GM12878 (cell line): ENCODE measurements at regions not wholly inside any gene's neighbourhood (a gene's known extent, or its start where the extent isn't known, plus 50 kb on each side); places are given as distances from the start of the nearest gene placed in this dataset.

Source experiments
- ATAC-seq: fragments of 200-7000 bp; cut with Tn5 transposase; 3 replicates; pipeline ENCODE4 v1.9.1; 2020; ENCODE audit warnings: mild to moderate bottlenecking, moderate library complexity
- BruUV-seq: library from RNA; stranded (reverse); fragments of 400-500 nt; replicated peaks from 2 replicates; lab custom pipeline; 2021; lab: Mats Ljungman, UMichigan
- CTCF ChIA-PET: fragments of 300-600 bp; sonication (Branson Sonifier 250); formaldehyde crosslinking; extraction: SDS; loops from one replicate; lab custom pipeline; 2021; ENCODE audit warnings: inconsistent platforms; lab: Yijun Ruan, JAX
- POLR2A ChIA-PET: fragments of 350-600 bp; formaldehyde crosslinking; extraction: SDS; loops from one replicate; lab custom pipeline; 2021; ENCODE audit warnings: inconsistent platforms; lab: Charles Lee
- RAD21 ChIA-PET: fragments of 300-600 bp; sonication (Branson Sonifier 250); formaldehyde crosslinking; loops from one replicate; lab custom pipeline; 2023; ENCODE audit warnings: antibody characterized with exemption; ENCODE audit not compliant: unreplicated experiment; lab: Charles Lee
- SMC1A ChIA-PET: fragments of 300-600 bp; sonication (Branson Sonifier 250); formaldehyde crosslinking; loops from one replicate; lab custom pipeline; 2023; ENCODE audit not compliant: unreplicated experiment, uncharacterized antibody; lab: Charles Lee
- DNase-seq: peaks from one replicate; pipeline ENCODE4 v3.0.0-alpha.2; 2011; ENCODE audit warnings: low read depth, low spot score
- FAIRE-seq: peaks from 3 replicates; lab custom pipeline; 2011; peaks lifted over from hg19 to GRCh38; lab: Jason Lieb, UNC
- H2AFZ ChIP-seq: 2 replicates; pipeline ENCODE4 v1.6.0; 2011; ENCODE audit warnings: low read depth, low read length, control low read depth; ENCODE audit not compliant: control insufficient read depth
- H3K27ac ChIP-seq: 2 replicates; pipeline ENCODE4 v1.5.1; 2011; ENCODE audit warnings: control low read depth; ENCODE audit not compliant: control insufficient read depth, insufficient read depth
- H3K27me3 ChIP-seq, 2 experiments: replicated peaks in 1 of 2; 2 replicates each; pipeline versions ENCODE4 v1.6.0 to v1.6.1; 2011; ENCODE audit warnings: low read length in 1 of 2; ENCODE audit not compliant: control insufficient read depth in 2 of 2, insufficient read depth in 2 of 2
- H3K36me3 ChIP-seq, 2 experiments: 2 replicates each; pipeline ENCODE4 v1.5.1; 2011; ENCODE audit warnings: low read length in 1 of 2; ENCODE audit not compliant: control insufficient read depth in 2 of 2, insufficient read depth in 2 of 2
- H3K4me1 ChIP-seq: 2 replicates; pipeline ENCODE4 v1.6.1; 2011; ENCODE audit warnings: mild to moderate bottlenecking, low read length, moderate library complexity, mixed read lengths; ENCODE audit not compliant: control insufficient read depth, insufficient read depth
- H3K4me2 ChIP-seq: 2 replicates; pipeline ENCODE4 v1.6.0; 2011; ENCODE audit warnings: control low read depth; ENCODE audit not compliant: control insufficient read depth, insufficient read depth
- H3K4me3 ChIP-seq: fragments of 200-600 bp; sonication (generic); 2 replicates; pipeline ENCODE4 v1.5.1; 2016
- H3K79me2 ChIP-seq: 2 replicates; pipeline ENCODE4 v1.6.0; 2011; ENCODE audit warnings: low read length; ENCODE audit not compliant: control insufficient read depth, insufficient read depth
- H3K9ac ChIP-seq: 2 replicates; pipeline ENCODE4 v1.8.0; 2011; ENCODE audit warnings: low read length, control low read depth, mixed read lengths; ENCODE audit not compliant: control insufficient read depth, insufficient read depth
- H3K9me3 ChIP-seq: replicated peaks from 3 replicates; pipeline ENCODE4 v1.5.1; 2011; ENCODE audit warnings: mild to moderate bottlenecking, low read length; ENCODE audit not compliant: control insufficient read depth, insufficient read depth
- H4K20me1 ChIP-seq: 2 replicates; pipeline ENCODE4 v1.6.0; 2011; ENCODE audit not compliant: control insufficient read depth, insufficient read depth
- CBX3 ChIP-seq: fragments of 200-600 bp; sonication (generic); IDR thresholded peaks from 2 replicates; pipeline ENCODE4 v1.6.1; 2016; ENCODE audit warnings: low read depth, borderline replicate concordance
- CHD2 ChIP-seq: IDR thresholded peaks from 2 replicates; pipeline ENCODE4 v1.6.1; 2011; ENCODE audit warnings: low read depth, low read length, improper control_type of control experiment, borderline replicate concordance
- ESRRA ChIP-seq: IDR thresholded peaks from 2 replicates; pipeline ENCODE4 v1.6.1; 2012; ENCODE audit warnings: mild to moderate bottlenecking, low read length, improper control_type of control experiment
- FOXM1 ChIP-seq: IDR thresholded peaks from 2 replicates; pipeline ENCODE4 v1.6.1; 2012; ENCODE audit warnings: low read depth, mild to moderate bottlenecking, inconsistent platforms, low read length, moderate library complexity
- MEF2A ChIP-seq: IDR thresholded peaks from 2 replicates; pipeline ENCODE4 v1.6.1; 2011; ENCODE audit warnings: low read depth, mild to moderate bottlenecking, low read length, moderate library complexity; ENCODE audit not compliant: insufficient read depth
- NFXL1 ChIP-seq: fragments of 450-650 bp; IDR thresholded peaks from 2 replicates; pipeline ENCODE4 v1.6.1; 2017; ENCODE audit warnings: antibody characterized with exemption, mild to moderate bottlenecking, borderline replicate concordance
- SMC3 ChIP-seq: IDR thresholded peaks from 2 replicates; pipeline ENCODE4 v1.6.1; 2011; ENCODE audit warnings: low read length, improper control_type of control experiment, borderline replicate concordance
- SP1 ChIP-seq: IDR thresholded peaks from one replicate; pipeline ENCODE4 v1.6.1; 2011; ENCODE audit warnings: low read depth, low read length
- TCF12 ChIP-seq: IDR thresholded peaks from 2 replicates; pipeline ENCODE4 v1.6.1; 2011; ENCODE audit warnings: low read depth, mild to moderate bottlenecking, low read length
- ZNF274 ChIP-seq: IDR thresholded peaks from one replicate; pipeline ENCODE4 v1.8.0; 2011; ENCODE audit not compliant: insufficient read length, insufficient read depth
- ZNF592 ChIP-seq: fragments of 450-650 bp; IDR thresholded peaks from 2 replicates; pipeline ENCODE4 v1.6.1; 2017; ENCODE audit warnings: mild to moderate bottlenecking, moderate library complexity
- whole genome bisulfite sequencing: methylation state at CpG from one replicate; pipeline ENCODE4 v1.1.6; 2016; ENCODE audit warnings: low lambda C conversion rate; ENCODE audit not compliant: insufficient replicate concordance, insufficient coverage; ENCODE audit errors: missing lambda C conversion rate; 5-methylcytosine and 5-hydroxymethylcytosine counted together
- in situ Hi-C: fragments of 300-500 bp; cut with MboI; formaldehyde crosslinking; loops from 9 replicates; pipeline ENCODE4 v1.14.3; 2018; ENCODE audit warnings: mixed read lengths
- intact Hi-C: fragments of 100-400 bp; cut with micrococcal nuclease; formaldehyde crosslinking; loops from one replicate; pipeline ENCODE4 v1.14.2; 2022; ENCODE audit not compliant: unreplicated experiment
- TF ChIP-seq, protein P1 (sequence below): IDR thresholded peaks from 2 replicates; pipeline ENCODE4 v1.6.1; 2012; ENCODE audit warnings: low read depth, low read length, improper control_type of control experiment
- TF ChIP-seq, protein P2 (sequence below): IDR thresholded peaks from 2 replicates; pipeline ENCODE4 v1.6.1; 2011; ENCODE audit warnings: low read depth, low read length, improper control_type of control experiment, borderline replicate concordance

GRCh38 chr7:81562581-81562980, 207.3 kb downstream of the HGF start:
- ATAC-seq (no peak), FAIRE-seq (no peak)
- no peaks in the 10 kb centered on the region for H3K79me2 ChIP-seq
- H4K20me1 ChIP-seq: no peaks in the 10 kb centered on the region
- no peak overlapping the region for H3K4me3 ChIP-seq
- TF ChIP-seq ZNF592 (no peak), FOXM1 (no peak), TCF12 (no peak)
- TF ChIP-seq, all 136 proteins: peak for 0
- ChIA-PET CTCF (interaction anchor here (0.8 kb wide), 1 partner anchor 61 kb away, joined by 3 read pairs; no protein-coding TSS in a partner anchor), SMC1A (no interaction called here), RAD21 (no interaction called here), POLR2A (no interaction called here)
- Histone ChIP-seq H2AFZ (no peak overlapping the region), H3K4me1 (no peaks in the 10 kb centered on the region), H3K36me3 (no peaks in the 10 kb centered on the region), H3K27me3 (no peaks in the 10 kb centered on the region), H3K4me2 (no peak overlapping the region), H3K9ac (no peak overlapping the region), H3K27ac (no peak overlapping the region), H3K9me3 (no peaks in the 10 kb centered on the region)
- in situ Hi-C loops: no loop called here
- DNase-seq: no peak
- intact Hi-C loops: no loop called here
- no TSS peak for BruUV-seq
- 33% methylated on average over 5 of the region's 5 CpGs for WGBS

GRCh38 chr7:81560708-81561107, 209.1 kb downstream of the HGF start:
- 40% methylated on average over 5 of the region's 5 CpGs for WGBS
- in situ Hi-C loops: no loop called here
- H3K27me3 ChIP-seq: no peaks in the 10 kb centered on the region
- no peaks in the 10 kb centered on the region for H4K20me1 ChIP-seq
- ATAC-seq (no peak), DNase-seq (no peak), FAIRE-seq (no peak)
- no peaks in the 10 kb centered on the region for H3K4me1 ChIP-seq
- no peak overlapping the region for H3K4me2 ChIP-seq
- ChIA-PET POLR2A (no interaction called here), SMC1A (no interaction called here), RAD21 (no interaction called here), CTCF (interaction anchor here (0.7 kb wide), 1 partner anchor 170 kb away, joined by 3 read pairs; no protein-coding TSS in a partner anchor)
- H3K79me2 ChIP-seq: no peaks in the 10 kb centered on the region
- H3K4me3 ChIP-seq: no peak overlapping the region
- no peak overlapping the region for H3K9ac ChIP-seq
- H3K36me3 ChIP-seq: no peaks in the 10 kb centered on the region
- no peaks in the 10 kb centered on the region for H3K9me3 ChIP-seq
- intact Hi-C loops: no loop called here
- no peak overlapping the region for H2AFZ ChIP-seq
- H3K27ac ChIP-seq: no peak overlapping the region
- no TSS peak for BruUV-seq
- TF ChIP-seq NFXL1: no peak
- no peak for TF ChIP-seq CHD2
- TF ChIP-seq ZNF274: no peak
- TF ChIP-seq ESRRA: no peak
- TF ChIP-seq, protein P1, sequence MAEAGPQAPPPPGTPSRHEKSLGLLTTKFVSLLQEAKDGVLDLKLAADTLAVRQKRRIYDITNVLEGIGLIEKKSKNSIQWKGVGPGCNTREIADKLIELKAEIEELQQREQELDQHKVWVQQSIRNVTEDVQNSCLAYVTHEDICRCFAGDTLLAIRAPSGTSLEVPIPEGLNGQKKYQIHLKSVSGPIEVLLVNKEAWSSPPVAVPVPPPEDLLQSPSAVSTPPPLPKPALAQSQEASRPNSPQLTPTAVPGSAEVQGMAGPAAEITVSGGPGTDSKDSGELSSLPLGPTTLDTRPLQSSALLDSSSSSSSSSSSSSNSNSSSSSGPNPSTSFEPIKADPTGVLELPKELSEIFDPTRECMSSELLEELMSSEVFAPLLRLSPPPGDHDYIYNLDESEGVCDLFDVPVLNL: no peak
- TF ChIP-seq MEF2A: no peak
- no peak for TF ChIP-seq SP1
- TF ChIP-seq SMC3: no peak
- TF ChIP-seq, protein P2, sequence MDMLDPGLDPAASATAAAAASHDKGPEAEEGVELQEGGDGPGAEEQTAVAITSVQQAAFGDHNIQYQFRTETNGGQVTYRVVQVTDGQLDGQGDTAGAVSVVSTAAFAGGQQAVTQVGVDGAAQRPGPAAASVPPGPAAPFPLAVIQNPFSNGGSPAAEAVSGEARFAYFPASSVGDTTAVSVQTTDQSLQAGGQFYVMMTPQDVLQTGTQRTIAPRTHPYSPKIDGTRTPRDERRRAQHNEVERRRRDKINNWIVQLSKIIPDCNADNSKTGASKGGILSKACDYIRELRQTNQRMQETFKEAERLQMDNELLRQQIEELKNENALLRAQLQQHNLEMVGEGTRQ: no peak
- TF ChIP-seq CBX3: no peak
